ENCODE measurements at regions not wholly inside any gene's neighbourhood (a gene's known extent, or its start where the extent isn't known, plus 50 kb on each side); places are given as distances from the start of the nearest gene placed in this dataset.

- no peak for TF ChIP-seq CTCF (IDR thresholded peaks at IDR 0.05; ENCODE audit: extremely low read depth, missing control alignments)
- no peak for DNase-seq (ENCODE audit: low spot score)
Observed at GRCh38 chr10:30775779-30776591, 146.4 kb upstream of the LYZL2 start.

DNA sequence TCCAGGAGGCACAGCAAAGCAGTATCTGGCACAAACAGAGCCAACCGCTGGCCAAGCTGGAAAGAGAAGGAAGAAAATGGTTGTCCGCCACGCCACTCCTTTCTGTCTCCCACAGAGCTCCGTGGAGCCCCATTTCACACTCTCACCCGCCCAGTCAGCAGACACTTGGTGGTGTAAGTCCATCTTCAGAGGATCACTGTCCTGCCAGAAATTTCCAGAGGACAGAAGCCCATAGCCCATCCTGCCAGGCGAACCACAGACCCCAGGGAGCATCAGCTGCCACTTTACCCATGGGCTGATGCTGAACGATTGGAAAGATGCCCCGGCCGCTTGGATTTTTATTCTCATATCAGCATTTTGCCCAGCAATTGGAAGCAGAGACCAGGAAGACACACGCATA lies 144.7 kb upstream of the LYZL2 start:
- DNase-seq (ENCODE audit: low spot score): no peak
- no peak for TF ChIP-seq CTCF (IDR thresholded peaks at IDR 0.05; ENCODE audit: extremely low read depth, missing control alignments)

DNA sequence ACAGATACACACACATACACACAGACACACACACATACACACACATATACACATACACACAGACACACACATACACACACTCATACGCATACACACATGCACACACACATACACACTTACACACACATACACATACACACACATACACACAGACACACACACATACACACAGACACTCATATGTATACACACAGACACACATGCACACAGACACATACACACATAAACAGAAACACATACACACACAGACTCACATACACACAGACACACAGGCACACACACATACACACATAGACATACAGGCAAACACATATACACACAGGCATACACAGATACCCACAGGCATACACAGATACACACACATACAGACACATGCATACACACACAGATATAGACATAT lies 143.9 kb upstream of the LYZL2 start:
- no peak for DNase-seq (ENCODE audit: low spot score)
- TF ChIP-seq CTCF (IDR thresholded peaks at IDR 0.05; ENCODE audit: extremely low read depth, missing control alignments): no peak

DNA sequence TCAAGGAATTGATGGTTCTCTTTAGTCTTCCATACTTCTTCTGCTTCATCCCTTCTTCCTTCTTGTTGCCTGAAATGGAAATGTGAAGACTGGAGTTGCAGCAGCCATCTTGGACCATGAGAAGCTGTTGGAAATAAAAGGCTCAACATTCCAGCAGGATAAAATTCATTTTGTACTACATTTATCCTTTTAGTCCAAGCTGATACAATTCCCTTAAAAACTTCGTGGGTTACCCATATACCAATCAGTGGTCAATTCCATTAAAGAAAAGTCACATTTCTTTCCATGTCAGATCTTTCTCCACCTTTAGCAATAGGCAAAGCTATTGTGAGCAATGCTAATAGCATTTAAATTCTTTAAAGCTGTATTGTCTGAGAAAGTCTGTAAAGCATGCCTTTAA lies 141.3 kb upstream of the LYZL2 start:
- no peak for DNase-seq (ENCODE audit: low spot score)
- no peak for TF ChIP-seq CTCF (IDR thresholded peaks at IDR 0.05; ENCODE audit: extremely low read depth, missing control alignments)

GRCh38 chr10:30770229-30770628 lies 140.7 kb upstream of the LYZL2 start:
- no peak for TF ChIP-seq CTCF (IDR thresholded peaks at IDR 0.05; ENCODE audit: extremely low read depth, missing control alignments)
- DNase-seq (ENCODE audit: low spot score): no peak

GRCh38 chr10:30769361-30769760 lies 139.8 kb upstream of the LYZL2 start:
- DNase-seq (ENCODE audit: low spot score): no peak
- TF ChIP-seq CTCF (IDR thresholded peaks at IDR 0.05; ENCODE audit: extremely low read depth, missing control alignments): no peak

DNA sequence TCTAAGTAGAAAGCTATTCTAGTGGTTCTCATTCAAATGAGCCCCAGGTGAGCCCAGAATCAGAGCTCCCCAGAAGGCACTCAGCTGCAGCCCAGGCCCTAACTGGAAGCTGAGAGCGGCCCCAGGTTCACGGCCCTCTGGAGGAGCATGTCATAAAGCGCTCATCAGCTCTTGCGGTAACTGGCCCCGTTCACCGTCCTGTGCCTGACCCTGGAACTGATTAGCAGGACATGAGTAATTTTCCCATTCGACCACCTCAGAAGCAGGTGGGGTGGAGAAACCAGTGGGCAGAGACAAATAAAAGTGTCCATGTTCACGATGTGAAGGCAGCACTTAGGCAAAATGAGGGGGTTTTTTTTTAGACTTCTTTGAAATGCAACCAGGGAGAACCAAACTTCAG lies 136.1 kb upstream of the LYZL2 start:
- no peak for TF ChIP-seq CTCF (IDR thresholded peaks at IDR 0.05; ENCODE audit: extremely low read depth, missing control alignments)
- no peak for DNase-seq (ENCODE audit: low spot score)
